ENCODE measurements at regions not wholly inside any gene's neighbourhood (a gene's known extent, or its start where the extent isn't known, plus 50 kb on each side); places are given as distances from the start of the nearest gene placed in this dataset.

DNA sequence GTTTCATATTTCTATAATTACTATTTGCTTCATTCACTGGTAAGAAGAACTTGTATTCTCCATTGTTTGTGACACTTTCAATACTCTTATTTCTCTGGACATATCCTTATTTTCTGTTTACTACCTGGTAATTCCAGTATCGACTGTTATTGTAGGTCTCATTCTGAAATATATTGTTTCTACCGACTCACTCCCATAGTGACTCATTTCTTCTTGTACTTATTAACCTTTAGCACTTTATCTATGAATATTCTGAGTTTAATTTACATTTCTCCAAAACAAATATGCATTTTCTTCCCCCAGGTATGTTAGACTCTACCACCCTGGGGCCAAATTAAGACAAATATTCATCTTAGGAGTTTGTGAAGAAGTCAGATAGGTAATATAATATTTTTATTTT is 164.5 kb upstream of the BTBD3 start:
- H3K4me2 ChIP-seq (ENCODE audit: low read depth, low read length), result no peak overlapping the region
- CTCF ChIA-PET (ENCODE audit: low intra/inter-chr PET ratio, low total read pairs), result no interaction called here
- no peaks in the 10 kb centered on the region for H3K36me3 ChIP-seq (replicated peaks in 1 of 2; ENCODE audit: control insufficient read depth in 1 of 2, insufficient read depth in 2 of 2, low read length in 2 of 2)
- DNase-seq (ENCODE audit: low spot score), result no peak
- H4K20me1 ChIP-seq (ENCODE audit: insufficient read depth, low read length), result no peaks in the 10 kb centered on the region
- intact Hi-C loops (cut with micrococcal nuclease; ENCODE audit: unreplicated experiment), result no loop called here
- H3K9ac ChIP-seq (ENCODE audit: insufficient read depth, low read depth, low read length), result no peak overlapping the region
- POLR2A ChIA-PET, result no interaction called here
- in situ Hi-C loops (cut with HindIII; ENCODE audit: extremely low pct_ligation_motif_present, low pct_unique_long_range_greater_than_20kb), result no loop called here
- no peak overlapping the region for H3K4me3 ChIP-seq (replicated peaks in 1 of 3; ENCODE audit: insufficient read depth in 1 of 3, low read depth in 2 of 3, low read length in 3 of 3)
- no peaks in the 10 kb centered on the region for H3K27me3 ChIP-seq (ENCODE audit: control insufficient read depth in 1 of 2, insufficient read depth in 2 of 2, low read length in 2 of 2)
- H3K4me1 ChIP-seq (ENCODE audit: insufficient read depth, low read length), result no peaks in the 10 kb centered on the region
- H3K9me3 ChIP-seq (ENCODE audit: low read length), result peaks cover 7% of the 10 kb centered on the region; the same call in 1 of the 2 replicates
- ATAC-seq, result no peak
- under 1% methylated on average over 2 of the region's 2 CpGs for WGBS (ENCODE audit: low lambda C conversion rate)
- no peaks in the 10 kb centered on the region for H3K79me2 ChIP-seq (ENCODE audit: insufficient read depth, low read length)
- H3K27ac ChIP-seq (ENCODE audit: extremely low read length, insufficient read depth, low read length), result no peak overlapping the region
- BruUV-seq (replicated peaks), result no TSS peak
- H2AFZ ChIP-seq (ENCODE audit: low read length), result no peak overlapping the region
- TF ChIP-seq HNF1B (CRISPR knock-in tag; IDR thresholded peaks at IDR 0.05) (no peak), PRPF4 (IDR thresholded peaks at IDR 0.05; ENCODE audit: low read depth, low read length, poor library complexity, severe bottlenecking) (no peak), BHLHE40 (IDR thresholded peaks at IDR 0.05; ENCODE audit: low read length) (no peak), THAP11 (CRISPR knock-in tag; IDR thresholded peaks at IDR 0.05) (no peak), ZFX (CRISPR knock-in tag; IDR thresholded peaks at IDR 0.05; ENCODE audit: low read depth) (no peak)
- FAIRE-seq, result no peak

DNA sequence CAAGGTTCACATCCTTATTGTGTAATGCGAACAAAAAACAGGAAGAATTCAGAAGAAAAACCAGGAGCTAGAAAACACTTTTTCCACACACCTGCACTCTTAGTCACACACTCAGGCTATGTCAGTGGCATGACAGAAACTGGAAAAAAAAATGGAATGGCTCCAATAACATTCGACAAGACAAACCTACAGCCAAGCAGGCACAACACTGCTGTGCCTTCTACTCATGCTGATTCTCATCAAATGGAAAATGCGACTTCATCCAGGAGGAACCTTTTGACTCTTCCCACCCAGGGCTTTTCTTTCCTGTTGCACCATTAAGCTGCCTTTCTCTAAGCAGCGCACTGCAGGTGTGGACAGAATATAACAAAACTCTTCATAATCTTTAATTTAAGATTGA is 163.2 kb upstream of the BTBD3 start:
- H3K9me3 ChIP-seq (ENCODE audit: low read length), result peaks cover 7% of the 10 kb centered on the region; the same call in 1 of the 2 replicates
- BruUV-seq (replicated peaks), result no TSS peak
- in situ Hi-C loops (cut with HindIII; ENCODE audit: extremely low pct_ligation_motif_present, low pct_unique_long_range_greater_than_20kb), result no loop called here
- WGBS (ENCODE audit: low lambda C conversion rate), result 20% methylated on average over 4 of the region's 4 CpGs
- no peaks in the 10 kb centered on the region for H3K79me2 ChIP-seq (ENCODE audit: insufficient read depth, low read length)
- intact Hi-C loops (cut with micrococcal nuclease; ENCODE audit: unreplicated experiment), result no loop called here
- TF ChIP-seq ZNF30 (CRISPR knock-in tag; IDR thresholded peaks at IDR 0.05) (no peak), LCORL (IDR thresholded peaks at IDR 0.05) (no peak), LCORL (CRISPR knock-in tag; IDR thresholded peaks at IDR 0.05) (no peak), ATM (IDR thresholded peaks at IDR 0.05; ENCODE audit: borderline replicate concordance) (no peak)
- POLR2A ChIA-PET, result no interaction called here
- no peak overlapping the region for H2AFZ ChIP-seq (ENCODE audit: low read length)
- H3K4me2 ChIP-seq (ENCODE audit: low read depth, low read length), result no peak overlapping the region
- H3K4me1 ChIP-seq (ENCODE audit: insufficient read depth, low read length), result no peaks in the 10 kb centered on the region
- no peaks in the 10 kb centered on the region for H4K20me1 ChIP-seq (ENCODE audit: insufficient read depth, low read length)
- H3K36me3 ChIP-seq (replicated peaks in 1 of 2; ENCODE audit: control insufficient read depth in 1 of 2, insufficient read depth in 2 of 2, low read length in 2 of 2), result no peaks in the 10 kb centered on the region
- no peak overlapping the region for H3K9ac ChIP-seq (ENCODE audit: insufficient read depth, low read depth, low read length)
- H3K27me3 ChIP-seq (ENCODE audit: control insufficient read depth in 1 of 2, insufficient read depth in 2 of 2, low read length in 2 of 2), result no peaks in the 10 kb centered on the region
- no peak for ATAC-seq
- H3K27ac ChIP-seq (ENCODE audit: extremely low read length, insufficient read depth, low read length), result no peak overlapping the region
- no peak for FAIRE-seq
- H3K4me3 ChIP-seq (replicated peaks in 1 of 3; ENCODE audit: insufficient read depth in 1 of 3, low read depth in 2 of 3, low read length in 3 of 3), result no peak overlapping the region
- CTCF ChIA-PET (ENCODE audit: low intra/inter-chr PET ratio, low total read pairs), result no interaction called here
- no peak for DNase-seq (ENCODE audit: low spot score)
